NCI-H2227 treated with DMSO at 0.1 percent for 48 hours (cell line): ENCODE measurements at regions not wholly inside any gene's neighbourhood (a gene's known extent, or its start where the extent isn't known, plus 50 kb on each side); places are given as distances from the start of the nearest gene placed in this dataset.

Source experiments
- DNase-seq: peaks from one replicate; lab custom pipeline; 2025; lab: John Stamatoyannopoulos, UW

- no peak for DNase-seq
Observed at GRCh38 chrX:45773572-45773971, 572.9 kb upstream of the DIPK2B start.

DNA sequence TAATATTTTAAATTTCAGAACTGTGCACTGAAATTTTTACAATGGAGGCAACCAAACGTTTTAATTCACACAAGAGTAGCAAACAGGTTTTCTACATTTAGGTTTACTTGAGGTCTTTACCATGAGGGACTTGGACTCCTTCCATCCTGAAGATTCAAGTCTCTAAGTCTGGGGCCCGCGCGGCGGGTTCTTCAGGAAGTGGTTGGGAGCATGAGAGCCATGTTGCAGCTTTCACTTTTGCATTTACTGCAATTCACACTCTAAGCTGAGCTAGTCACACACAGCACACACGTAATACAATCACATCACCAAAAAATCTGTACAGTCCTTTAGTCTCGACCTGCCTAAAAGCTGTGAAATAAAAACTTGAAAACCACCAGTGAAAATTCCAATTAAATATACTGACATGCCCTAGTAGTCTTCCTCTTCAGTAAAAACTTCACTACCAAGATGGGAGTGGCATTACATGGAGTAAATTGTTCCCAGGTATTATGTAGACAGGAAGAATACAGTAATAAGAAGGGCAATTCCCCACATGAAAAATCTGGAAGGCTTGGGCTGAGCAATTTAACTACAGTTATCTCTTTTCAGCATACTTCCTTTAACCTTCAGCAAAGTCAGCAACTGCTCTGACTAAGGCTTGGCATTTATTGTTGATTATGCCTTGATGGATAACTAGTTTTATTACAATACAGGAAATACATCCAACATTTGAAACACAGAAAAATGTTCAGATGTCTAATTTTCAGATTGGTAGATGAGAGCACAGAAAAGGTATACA is 571.1 kb upstream of the DIPK2B start:
- DNase-seq = no peak

DNA sequence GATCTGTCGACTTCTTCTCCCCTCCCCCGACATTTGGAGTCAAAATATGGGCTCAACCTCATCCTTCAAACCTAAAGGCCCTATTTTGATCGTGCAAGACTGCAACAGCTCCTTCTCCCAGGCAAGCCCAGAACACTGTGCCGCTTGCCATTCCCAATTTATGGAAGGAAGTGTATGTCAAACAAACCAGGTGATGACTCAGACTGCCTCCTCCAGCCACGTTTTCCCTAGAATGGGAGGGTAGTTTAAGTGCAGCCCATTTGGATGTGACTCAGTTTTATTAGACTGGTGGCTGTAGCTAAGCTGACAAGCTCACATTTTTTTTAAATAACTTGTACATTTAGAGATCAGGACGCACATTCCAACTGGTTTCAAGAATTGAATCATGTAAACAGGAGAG is 570.4 kb upstream of the DIPK2B start:
- DNase-seq = no peak

- DNase-seq = no peak
Observed at GRCh38 chrX:45769761-45770582, 569.3 kb upstream of the DIPK2B start.

DNA sequence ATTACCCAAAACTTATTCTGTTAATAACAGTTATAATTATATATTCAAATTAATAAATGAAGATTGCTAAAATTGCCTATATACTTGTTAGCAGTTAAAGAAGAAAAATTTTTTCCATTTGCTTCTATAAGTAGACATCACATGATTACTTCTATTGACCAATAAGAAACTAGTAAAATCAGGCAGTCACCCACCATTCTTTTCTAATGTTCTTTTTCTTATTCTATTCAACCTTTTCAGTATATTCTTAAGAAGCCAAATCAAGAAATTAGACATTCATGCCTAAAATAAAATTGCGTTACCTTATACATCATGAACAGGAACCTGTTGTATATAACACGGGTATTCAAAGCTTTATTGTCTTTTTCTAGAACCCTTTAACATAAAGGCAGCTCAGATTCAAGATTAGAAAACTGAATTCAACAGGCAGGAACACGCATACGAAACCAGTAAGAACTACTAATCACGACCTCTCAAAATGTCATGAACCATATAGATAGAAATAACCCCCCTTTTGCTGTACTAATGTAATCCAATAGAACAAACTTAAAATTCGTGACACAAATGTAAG is 568.1 kb upstream of the DIPK2B start:
- no peak for DNase-seq

DNA sequence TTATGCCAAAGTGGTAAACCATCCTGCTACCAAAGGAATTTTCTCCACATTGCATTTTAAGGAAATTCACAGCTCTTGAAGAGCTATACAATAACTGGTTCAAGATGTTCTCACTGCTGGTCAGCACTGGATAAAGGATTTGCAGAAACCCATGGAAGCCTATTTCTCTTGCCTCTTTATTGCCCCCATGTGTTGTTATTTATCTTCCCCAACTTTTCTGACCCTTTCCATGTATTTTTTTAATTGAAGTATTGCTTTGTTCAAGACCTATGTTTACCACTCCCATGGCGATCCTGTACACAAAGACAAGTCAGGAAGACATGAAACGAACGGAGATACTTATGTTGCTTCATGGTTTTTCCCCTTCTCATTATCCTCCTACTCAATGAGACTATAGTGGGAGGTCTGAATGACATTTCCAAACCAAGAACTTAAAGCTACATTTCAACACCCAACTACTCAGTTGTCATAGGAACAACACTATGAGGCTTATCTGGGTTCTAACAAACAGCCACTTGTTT is 566.4 kb upstream of the DIPK2B start:
- no peak for DNase-seq

DNA sequence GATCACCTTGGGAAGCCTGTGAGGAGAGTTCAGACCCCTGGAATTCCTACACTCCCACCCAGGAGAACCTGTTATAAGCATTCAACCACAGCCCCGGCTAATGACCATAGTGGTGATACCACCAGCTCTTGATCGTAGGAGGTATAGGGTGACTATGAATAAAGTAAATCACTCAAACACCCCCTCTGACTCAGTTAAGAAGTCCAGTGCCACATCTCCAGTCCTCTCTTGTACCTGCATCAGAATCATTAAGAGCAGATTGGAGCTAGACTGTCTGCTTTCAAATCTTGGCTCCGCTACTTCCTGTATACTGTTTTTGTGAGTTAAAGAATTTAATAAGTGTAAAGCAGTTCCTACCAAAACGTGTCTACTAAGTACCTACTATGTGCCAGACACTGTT is 565.1 kb upstream of the DIPK2B start:
- DNase-seq = no peak

DNA sequence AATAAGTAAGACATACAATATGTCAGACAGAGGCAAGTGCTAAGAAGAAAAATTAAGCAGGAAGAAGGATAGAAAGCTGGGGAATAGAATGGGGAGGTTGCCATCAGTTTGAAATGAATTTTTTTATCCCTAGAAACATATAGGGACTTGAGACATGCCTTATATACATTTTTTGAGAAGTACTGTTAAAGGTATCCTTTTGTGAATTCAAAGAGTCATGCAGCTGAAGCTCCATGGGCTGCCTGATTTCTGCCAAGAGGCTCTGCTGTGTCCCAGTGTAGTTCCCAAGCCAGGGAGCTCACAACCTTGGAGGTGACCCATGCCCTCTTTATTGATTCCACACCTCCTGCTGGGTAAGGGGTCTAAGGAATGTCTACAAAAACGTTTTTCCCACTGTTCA is 564.6 kb upstream of the DIPK2B start:
- DNase-seq = no peak

GRCh38 chrX:45762699-45763647 is 562.3 kb upstream of the DIPK2B start:
- no peak for DNase-seq

- no peak for DNase-seq
Observed at GRCh38 chrX:45761920-45762319, 561.2 kb upstream of the DIPK2B start.

DNA sequence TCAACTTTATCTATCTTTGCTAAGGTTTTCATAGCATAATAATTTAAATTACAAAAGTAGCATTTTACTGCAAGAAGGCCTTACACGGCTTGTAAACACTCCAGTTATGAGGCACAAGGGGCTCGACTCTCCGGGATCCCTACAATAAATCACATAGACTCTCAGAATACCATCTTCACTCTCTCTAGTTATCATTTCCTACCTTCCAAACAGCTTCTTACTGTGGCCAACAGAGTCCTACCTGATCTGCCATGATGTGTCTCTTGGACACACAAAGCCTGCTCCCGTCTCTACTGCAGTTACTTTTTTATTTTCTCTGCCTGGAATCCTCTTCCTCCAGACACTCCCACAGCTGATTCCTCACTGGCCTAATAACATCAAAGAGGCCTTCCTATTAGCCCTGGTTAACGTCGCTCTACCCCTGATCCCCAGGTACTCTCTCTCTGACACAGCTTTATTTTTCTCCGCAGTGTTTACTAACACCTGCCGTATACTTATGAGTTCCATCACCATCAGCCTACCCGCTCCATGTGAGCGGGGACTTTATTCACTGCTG is 559.6 kb upstream of the DIPK2B start:
- no peak for DNase-seq

GRCh38 chrX:45758738-45759397 is 558.2 kb upstream of the DIPK2B start:
- DNase-seq = no peak

- no peak for DNase-seq
Observed at GRCh38 chrX:45758319-45758718, 557.6 kb upstream of the DIPK2B start.

DNA sequence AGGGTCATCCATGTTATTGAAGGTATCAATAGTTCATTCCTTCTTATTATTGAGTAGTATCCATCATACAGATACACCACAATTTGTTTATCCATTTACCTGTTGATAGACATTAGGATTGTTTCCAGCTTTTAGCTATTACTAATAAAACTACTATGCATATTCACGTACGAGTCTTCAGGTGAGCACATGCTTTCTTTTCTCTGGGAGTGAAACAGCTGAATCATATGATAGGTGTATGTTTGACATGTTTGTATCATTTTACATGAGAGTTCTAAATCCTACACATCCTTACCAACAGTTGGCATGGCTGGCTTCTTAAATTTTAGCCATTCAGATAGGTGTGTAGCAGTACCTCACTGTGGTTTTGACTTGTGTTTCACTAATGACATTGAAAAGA is 556.6 kb upstream of the DIPK2B start:
- DNase-seq = no peak

DNA sequence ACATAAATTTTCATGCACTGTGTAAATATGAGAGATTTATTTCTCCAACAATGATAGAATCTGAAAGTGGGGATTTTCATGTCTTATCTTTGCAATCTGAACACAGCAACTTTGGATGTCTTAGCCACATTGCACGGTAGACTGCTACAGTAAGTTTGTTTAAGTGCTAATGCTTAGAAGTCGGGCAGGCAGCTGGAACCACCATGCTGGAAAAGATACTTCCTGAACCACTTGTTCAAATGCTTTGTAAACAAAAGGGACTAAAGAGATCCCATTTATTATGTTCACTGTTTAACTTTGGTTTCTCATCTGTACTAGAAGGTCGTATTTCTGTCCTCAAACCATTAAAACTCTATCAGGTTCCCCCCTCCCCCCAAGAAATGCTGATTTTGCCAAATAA is 555.9 kb upstream of the DIPK2B start:
- DNase-seq = no peak

DNA sequence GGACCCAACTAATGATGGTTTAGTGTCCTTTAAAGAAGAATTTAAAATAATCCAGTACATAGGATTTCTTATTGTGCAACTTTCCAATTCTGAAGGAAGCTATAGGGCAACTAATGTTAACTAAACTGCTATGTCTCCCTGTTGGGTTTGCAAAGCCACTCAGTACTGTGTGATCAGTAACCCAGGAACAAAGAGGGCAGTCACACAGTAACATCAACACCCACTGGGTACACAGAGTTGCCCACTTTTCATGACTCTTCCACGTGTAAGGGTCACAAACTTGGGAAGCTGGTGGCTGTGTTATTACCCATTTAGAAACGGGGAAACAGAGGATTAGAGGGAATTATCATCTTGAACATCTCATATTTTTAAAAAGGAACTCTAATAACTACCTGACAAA is 555.0 kb upstream of the DIPK2B start:
- DNase-seq = no peak

DNA sequence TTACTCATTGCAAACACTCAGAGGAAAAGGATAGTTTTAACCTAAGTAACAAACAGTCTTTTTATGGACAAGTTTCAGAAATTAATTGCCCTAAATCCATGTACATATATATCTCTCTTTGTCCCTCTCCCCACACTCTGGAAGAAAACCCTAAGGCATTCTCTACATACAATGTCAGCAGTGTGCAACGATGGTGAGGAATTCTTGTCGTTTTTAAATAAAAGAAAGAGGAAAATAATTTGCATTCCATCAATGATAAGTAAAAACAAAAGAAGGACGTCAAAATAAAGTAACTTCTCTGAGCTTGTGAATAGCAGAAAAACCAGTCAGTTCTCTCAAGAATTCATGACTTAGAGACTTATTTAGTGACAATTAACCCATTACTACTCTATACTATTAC is 550.5 kb upstream of the DIPK2B start:
- no peak for DNase-seq

DNA sequence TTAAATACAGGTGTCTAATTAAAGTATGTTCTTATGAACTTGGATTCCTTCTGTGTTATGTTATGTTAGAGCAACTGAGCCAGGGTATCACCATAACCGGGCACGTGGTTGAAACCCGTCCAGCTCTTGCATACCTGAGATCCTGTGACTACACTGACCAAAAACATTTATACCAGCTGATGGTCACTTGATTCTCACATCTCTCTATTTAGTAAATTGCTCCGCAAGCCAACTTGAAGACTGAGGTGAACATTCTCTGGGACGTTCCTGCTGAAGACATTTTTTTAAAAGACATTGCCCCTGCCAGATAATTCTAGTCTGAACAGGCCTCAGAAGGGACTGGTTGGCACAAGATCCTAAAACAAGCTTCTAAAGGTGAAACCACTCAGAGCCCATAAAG is 550.0 kb upstream of the DIPK2B start:
- no peak for DNase-seq

- DNase-seq = no peak
Observed at GRCh38 chrX:45749375-45749774, 548.7 kb upstream of the DIPK2B start.

DNA sequence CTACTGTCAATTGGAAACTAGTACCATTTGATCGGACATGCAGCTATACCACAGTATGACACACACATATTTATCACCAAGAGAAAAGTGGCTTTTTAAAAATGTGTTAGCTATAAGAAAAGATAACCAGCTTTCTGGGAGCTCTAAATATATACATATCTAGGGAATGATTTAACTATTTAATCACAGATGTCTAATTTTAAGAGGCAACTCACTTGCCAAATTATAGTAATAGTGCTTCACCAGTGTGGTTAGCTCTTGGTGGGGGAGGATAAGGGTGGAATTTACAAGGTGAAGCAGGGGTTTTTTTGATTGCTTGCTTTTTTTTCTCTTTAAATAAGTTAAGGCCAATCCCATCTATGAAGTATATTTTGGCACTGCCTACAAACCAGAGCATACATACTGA is 547.7 kb upstream of the DIPK2B start:
- no peak for DNase-seq

- no peak for DNase-seq
Observed at GRCh38 chrX:45747905-45748304, 547.2 kb upstream of the DIPK2B start.
